H9 (cell line): ENCODE measurements at regions not wholly inside any gene's neighbourhood (a gene's known extent, or its start where the extent isn't known, plus 50 kb on each side); places are given as distances from the start of the nearest gene placed in this dataset.

ENCODE experiments used
- DNase-seq: peaks from one replicate; pipeline ENCODE4 v3.0.0-alpha.2; 2017
- H2AFZ ChIP-seq: one replicate; pipeline ENCODE4 v1.6.1; 2013; ENCODE audit warnings: mild to moderate bottlenecking, low read length, control low read depth, moderate library complexity
- H2AK5ac ChIP-seq: 2 replicates; pipeline ENCODE4 v1.6.1; 2013; ENCODE audit warnings: low read length, control low read depth, mixed read lengths; ENCODE audit not compliant: insufficient read length
- H2BK120ac ChIP-seq: one replicate; pipeline ENCODE4 v1.6.1; 2013; ENCODE audit warnings: low read depth, mild to moderate bottlenecking, low read length, control low read depth, inconsistent platforms; ENCODE audit not compliant: poor library complexity, severe bottlenecking
- H2BK12ac ChIP-seq: 2 replicates; pipeline ENCODE4 v1.6.1; 2013; ENCODE audit warnings: low read length, control low read depth, mixed read lengths, low read depth; ENCODE audit not compliant: insufficient read length
- H2BK15ac ChIP-seq: 2 replicates; pipeline ENCODE4 v1.6.1; 2013; ENCODE audit warnings: low read depth, low read length, control low read depth
- H2BK20ac ChIP-seq: one replicate; pipeline ENCODE4 v1.6.1; 2013; ENCODE audit warnings: low read depth, mild to moderate bottlenecking, low read length, control low read depth, inconsistent platforms; ENCODE audit not compliant: poor library complexity, severe bottlenecking
- H2BK5ac ChIP-seq: 2 replicates; pipeline ENCODE4 v1.6.1; 2013; ENCODE audit warnings: low read length, control low read depth, mixed read lengths; ENCODE audit not compliant: insufficient read length
- H3K14ac ChIP-seq: 2 replicates; pipeline ENCODE4 v1.6.1; 2013; ENCODE audit warnings: low read length, control low read depth; ENCODE audit not compliant: insufficient read depth
- H3K18ac ChIP-seq: 2 replicates; pipeline ENCODE4 v1.6.1; 2013; ENCODE audit warnings: low read depth, mild to moderate bottlenecking, mixed read lengths, low read length, control low read depth; ENCODE audit not compliant: insufficient read length
- H3K23ac ChIP-seq: 2 replicates; pipeline ENCODE4 v1.6.1; 2013; ENCODE audit warnings: low read length, control low read depth, mixed read lengths, low read depth; ENCODE audit not compliant: insufficient read length
- H3K23me2 ChIP-seq: 2 replicates; pipeline ENCODE4 v1.6.1; 2013; ENCODE audit warnings: low read depth, mild to moderate bottlenecking, mixed read lengths, low read length, control low read depth; ENCODE audit not compliant: insufficient read length, poor library complexity, severe bottlenecking
- H3K27ac ChIP-seq: 2 replicates; pipeline ENCODE4 v1.5.1; 2013; ENCODE audit warnings: low read length, control low read depth, mixed read lengths, low read depth; ENCODE audit not compliant: insufficient read length
- H3K27me3 ChIP-seq: 2 replicates; pipeline ENCODE4 v1.6.1; 2013; ENCODE audit warnings: low read length, control low read depth, inconsistent platforms; ENCODE audit not compliant: insufficient read depth
- H3K4ac ChIP-seq: 2 replicates; pipeline ENCODE4 v1.6.1; 2013; ENCODE audit warnings: low read depth, mild to moderate bottlenecking, control low read depth, inconsistent platforms, low read length, moderate library complexity
- H3K4me1 ChIP-seq: 2 replicates; pipeline ENCODE4 v1.6.1; 2013; ENCODE audit warnings: low read length, control low read depth, inconsistent platforms; ENCODE audit not compliant: insufficient read depth
- H3K4me2 ChIP-seq: 2 replicates; pipeline ENCODE4 v1.6.1; 2013; ENCODE audit warnings: low read length, control low read depth, mixed read lengths; ENCODE audit not compliant: insufficient read length, insufficient read depth
- H3K56ac ChIP-seq: 2 replicates; pipeline ENCODE4 v1.6.1; 2013; ENCODE audit warnings: low read depth, mild to moderate bottlenecking, mixed read lengths, low read length, control low read depth; ENCODE audit not compliant: insufficient read length
- H3K79me1 ChIP-seq: 2 replicates; pipeline ENCODE4 v1.6.1; 2013; ENCODE audit warnings: low read depth, mild to moderate bottlenecking, moderate library complexity, low read length, control low read depth, inconsistent platforms; ENCODE audit not compliant: insufficient read depth, poor library complexity, severe bottlenecking
- H3K79me2 ChIP-seq: 2 replicates; pipeline ENCODE4 v1.6.1; 2013; ENCODE audit warnings: low read length, control low read depth, inconsistent platforms; ENCODE audit not compliant: insufficient read depth
- H3K9ac ChIP-seq: 2 replicates; pipeline ENCODE4 v1.6.1; 2013; ENCODE audit warnings: low read length, control low read depth, mixed read lengths; ENCODE audit not compliant: insufficient read length; ENCODE audit errors: extremely low read depth
- H3K9me3 ChIP-seq: one replicate; pipeline ENCODE4 v1.6.1; 2013; ENCODE audit warnings: low read depth, low read length, inconsistent platforms; ENCODE audit not compliant: control insufficient read depth
- H3T11ph ChIP-seq: one replicate; pipeline ENCODE4 v1.6.1; 2013; ENCODE audit warnings: mild to moderate bottlenecking, low read length, control low read depth, inconsistent platforms
- H4K20me1 ChIP-seq: one replicate; pipeline ENCODE4 v1.6.1; 2013; ENCODE audit not compliant: control insufficient read depth, insufficient read length, insufficient read depth
- H4K5ac ChIP-seq: 2 replicates; pipeline ENCODE4 v1.6.1; 2013; ENCODE audit warnings: low read depth, mild to moderate bottlenecking, mixed read lengths, low read length, control low read depth; ENCODE audit not compliant: insufficient read length
- H4K8ac ChIP-seq: replicated peaks from 2 replicates; pipeline ENCODE4 v1.6.1; 2013; ENCODE audit warnings: low read length, control low read depth, mixed read lengths, low read depth; ENCODE audit not compliant: insufficient read length
- H4K91ac ChIP-seq: 2 replicates; pipeline ENCODE4 v1.6.1; 2013; ENCODE audit warnings: low read depth, mild to moderate bottlenecking, moderate library complexity, mixed read lengths, low read length, control low read depth; ENCODE audit not compliant: insufficient read length
- H3K27ac Mint-ChIP-seq, 3 experiments: 2 replicates in 2 of 3; 3 replicates in 1 of 3; pipeline ENCODE4 v1.8.0; 2020 to 2021; ENCODE audit warnings: mixed read lengths in 3 of 3, mild to moderate bottlenecking in 1 of 3, moderate library complexity in 1 of 3
- H3K27me3 Mint-ChIP-seq: 2 replicates; pipeline ENCODE4 v1.8.0; 2021; ENCODE audit warnings: low read depth, mild to moderate bottlenecking, moderate library complexity, mixed read lengths
- H3K36me3 Mint-ChIP-seq, 3 experiments: 2 replicates in 2 of 3; 3 replicates in 1 of 3; pipeline ENCODE4 v1.8.0; 2020 to 2021; ENCODE audit warnings: low read depth in 3 of 3, mixed read lengths in 3 of 3; ENCODE audit not compliant: insufficient read depth in 1 of 3
- H3K4me1 Mint-ChIP-seq, 2 experiments: 2 replicates each; pipeline ENCODE4 v1.8.0; 2020; ENCODE audit warnings: mixed read lengths in 2 of 2
- H3K4me3 Mint-ChIP-seq, 2 experiments: 2 replicates in 1 of 2; 3 replicates in 1 of 2; pipeline ENCODE4 v1.8.0; 2020 to 2021; ENCODE audit warnings: mild to moderate bottlenecking in 2 of 2, mixed read lengths in 2 of 2, moderate library complexity in 1 of 2
- H3K9me3 Mint-ChIP-seq, 2 experiments: 2 replicates in 1 of 2; 3 replicates in 1 of 2; pipeline ENCODE4 v1.8.0; 2020; ENCODE audit warnings: mild to moderate bottlenecking in 2 of 2, mixed read lengths in 2 of 2, moderate library complexity in 1 of 2
- CTCF ChIP-seq: fragments of 200-600 bp; sonication (generic); conservative IDR thresholded peaks from 3 replicates; pipeline ENCODE4 v1.8.0; 2021; ENCODE audit warnings: antibody characterized with exemption, mild to moderate bottlenecking
- WGBS: extraction: QIAGEN DNeasy Blood & Tissue Kit; methylation state at CpG from one replicate; pipeline ENCODE4 v1.1.7; 2013; ENCODE audit warnings: missing lambda C conversion rate, low lambda C conversion rate, mixed read lengths; ENCODE audit not compliant: insufficient read length; ENCODE audit errors: extremely low coverage; 5-methylcytosine and 5-hydroxymethylcytosine counted together

DNA sequence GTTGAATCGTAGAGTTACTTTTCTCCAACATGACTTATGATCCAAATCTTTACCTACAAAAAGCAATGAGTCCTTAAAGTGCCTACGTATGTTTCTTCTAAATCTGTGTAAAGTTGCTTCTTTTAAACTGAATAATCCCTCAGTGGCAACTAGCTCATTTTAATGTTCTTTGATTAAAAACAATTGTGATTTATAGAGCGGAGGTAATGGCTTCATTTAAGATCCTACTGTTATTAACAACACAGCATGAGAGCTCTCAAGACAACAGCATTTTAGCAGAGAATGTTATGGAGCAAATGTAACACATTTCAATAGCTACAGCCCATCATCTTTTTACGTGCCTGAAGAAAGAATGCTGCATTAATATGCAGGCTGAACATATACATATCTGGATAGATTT lies 55.3 kb upstream of the VGLL3 start:
- no peaks in the 10 kb centered on the region; a peak in 1 of 5 replicates for H3K9me3 Mint-ChIP-seq
- H4K20me1 ChIP-seq = no peaks in the 10 kb centered on the region
- no peaks in the 10 kb centered on the region for H3K27me3 ChIP-seq
- H2BK20ac ChIP-seq = no peak overlapping the region
- no peaks in the 10 kb centered on the region for H3K36me3 Mint-ChIP-seq
- H3K27ac Mint-ChIP-seq = no peak overlapping the region; a peak in 1 of 7 replicates
- no peak overlapping the region for H2AFZ ChIP-seq
- no peak overlapping the region for H3K4me3 Mint-ChIP-seq
- no peak for TF ChIP-seq CTCF
- H3K56ac ChIP-seq = no peak overlapping the region
- DNase-seq = no peak
- H3K9me3 ChIP-seq = no peaks in the 10 kb centered on the region
- H3K23ac ChIP-seq = no peak overlapping the region
- H3K79me2 ChIP-seq = no peaks in the 10 kb centered on the region
- no peak overlapping the region for H3K4ac ChIP-seq
- H3K9ac ChIP-seq = no peak overlapping the region
- no peak overlapping the region for H2BK5ac ChIP-seq
- H2AK5ac ChIP-seq = no peak overlapping the region
- H3K23me2 ChIP-seq = no peaks in the 10 kb centered on the region
- no CpG with 5 or more reads among the region's 4 CpGs for WGBS
- no peaks in the 10 kb centered on the region for H3K27me3 Mint-ChIP-seq
- H3K4me1 ChIP-seq = no peaks in the 10 kb centered on the region
- no peak overlapping the region for H3K14ac ChIP-seq
- H2BK120ac ChIP-seq = no peak overlapping the region
- H4K91ac ChIP-seq = no peak overlapping the region
- no peak overlapping the region for H4K8ac ChIP-seq
- no peak overlapping the region for H2BK12ac ChIP-seq
- H3K79me1 ChIP-seq = no peaks in the 10 kb centered on the region
- no peak overlapping the region for H2BK15ac ChIP-seq
- H4K5ac ChIP-seq = no peak overlapping the region
- H3K4me1 Mint-ChIP-seq = no peaks in the 10 kb centered on the region
- H3K18ac ChIP-seq = no peak overlapping the region
- no peak overlapping the region for H3K27ac ChIP-seq
- H3K4me2 ChIP-seq = no peak overlapping the region
- H3T11ph ChIP-seq = no peak overlapping the region
